Fibroblast of skin of back (primary cell): ENCODE measurements at regions not wholly inside any gene's neighbourhood (a gene's known extent, or its start where the extent isn't known, plus 50 kb on each side); places are given as distances from the start of the nearest gene placed in this dataset.

ENCODE experiments used
- DNase-seq: peaks from one replicate; pipeline ENCODE4 v3.0.0-alpha.2; 2013

DNA sequence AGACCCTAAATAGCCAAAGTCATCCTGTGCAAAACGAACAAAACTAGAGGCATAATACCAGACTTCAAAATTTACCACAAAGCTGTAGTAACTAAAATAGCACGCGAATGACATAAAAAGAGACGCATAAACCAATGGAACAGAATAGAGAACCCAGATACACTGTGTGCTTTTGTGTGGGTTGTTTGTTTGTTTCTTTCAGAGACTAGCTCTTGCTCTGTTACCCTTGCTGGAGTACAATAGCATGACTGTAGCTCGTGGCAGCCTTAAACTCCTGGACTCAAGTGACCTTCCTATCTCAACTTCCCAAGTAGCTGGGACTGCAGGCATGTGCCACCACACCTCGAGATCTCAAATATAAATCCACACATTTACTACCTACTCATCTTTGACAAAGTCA is 1314.6 kb upstream of the GBE1 start:
- no peak for DNase-seq

- no peak for DNase-seq
Observed at GRCh38 chr3:83074485-83074884, 1313.0 kb upstream of the GBE1 start.

DNA sequence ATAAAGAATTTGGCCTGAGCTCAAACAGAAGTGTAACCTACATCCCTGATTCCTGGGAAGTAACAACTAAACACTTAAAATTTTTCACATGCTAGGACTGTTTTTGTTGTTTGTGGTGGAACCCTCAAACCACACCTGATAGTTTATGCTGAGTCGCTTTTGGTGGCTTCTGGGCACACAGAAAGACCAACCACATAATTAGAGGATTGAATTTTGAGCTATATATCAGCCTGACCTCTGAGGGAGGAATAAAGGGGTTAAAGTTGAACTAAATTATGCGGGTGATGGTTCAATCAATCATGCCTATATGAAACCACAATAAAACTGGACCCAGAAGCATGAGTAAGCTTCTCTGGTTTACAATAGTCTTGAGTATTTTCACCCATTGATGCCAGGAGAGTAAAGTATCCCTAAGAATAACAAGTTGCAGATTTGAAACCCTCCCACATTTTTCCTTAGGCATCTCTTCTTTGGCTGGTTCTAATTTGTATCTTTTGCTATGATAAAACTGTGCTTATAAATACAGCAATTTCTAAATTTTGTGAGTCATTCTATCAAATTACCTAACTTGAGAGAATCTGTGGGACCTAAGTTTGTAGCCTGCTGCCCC is 1304.5 kb upstream of the GBE1 start:
- DNase-seq = peak; percentile 56

GRCh38 chr3:83063446-83063845 is 1302.0 kb upstream of the GBE1 start:
- DNase-seq = peak; percentile 87

DNA sequence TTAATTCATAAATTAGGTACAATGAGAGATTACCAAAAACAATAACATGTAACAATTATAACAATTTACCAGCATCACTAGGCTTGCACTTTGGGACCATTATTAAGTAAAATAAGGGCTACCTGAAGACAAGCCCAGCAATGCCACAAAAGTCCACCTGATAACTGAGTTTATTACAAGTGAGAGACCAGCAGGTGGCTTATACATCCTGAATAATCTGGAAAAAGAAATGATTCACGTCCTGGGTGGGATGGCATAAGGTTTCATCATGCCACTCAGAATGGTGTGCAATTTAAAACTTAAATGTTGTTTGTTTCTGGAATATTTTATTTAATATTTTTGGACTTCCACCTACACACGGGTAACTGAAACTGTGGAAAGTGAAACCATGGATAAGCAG is 1287.1 kb upstream of the GBE1 start:
- DNase-seq = no peak

DNA sequence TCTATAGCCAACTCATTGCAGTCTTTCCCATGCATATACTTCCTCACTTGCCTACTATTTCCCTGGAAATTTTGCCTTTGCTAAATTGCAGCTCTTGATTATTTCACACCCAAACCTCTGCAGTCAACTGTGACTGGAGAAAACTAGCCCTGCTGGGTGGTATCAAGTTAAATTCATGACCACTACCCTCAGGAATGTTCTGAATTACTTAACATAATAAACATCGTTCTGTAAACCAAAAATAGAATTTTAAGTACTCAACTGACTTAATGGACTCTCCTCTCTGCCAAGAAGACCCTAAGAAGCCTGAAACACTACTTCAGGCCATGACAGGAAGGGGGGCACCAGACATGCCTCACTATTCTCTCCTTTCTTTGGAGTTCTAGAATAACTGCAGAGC is 1278.0 kb upstream of the GBE1 start:
- DNase-seq = peak; percentile 73

- no peak for DNase-seq
Observed at GRCh38 chr3:83035704-83036010, 1274.2 kb upstream of the GBE1 start.

GRCh38 chr3:83034806-83035703 is 1273.6 kb upstream of the GBE1 start:
- no peak for DNase-seq

GRCh38 chr3:83033133-83033532 is 1271.7 kb upstream of the GBE1 start:
- DNase-seq = peak; percentile 41

GRCh38 chr3:83023086-83023485 is 1261.6 kb upstream of the GBE1 start:
- no peak for DNase-seq

DNA sequence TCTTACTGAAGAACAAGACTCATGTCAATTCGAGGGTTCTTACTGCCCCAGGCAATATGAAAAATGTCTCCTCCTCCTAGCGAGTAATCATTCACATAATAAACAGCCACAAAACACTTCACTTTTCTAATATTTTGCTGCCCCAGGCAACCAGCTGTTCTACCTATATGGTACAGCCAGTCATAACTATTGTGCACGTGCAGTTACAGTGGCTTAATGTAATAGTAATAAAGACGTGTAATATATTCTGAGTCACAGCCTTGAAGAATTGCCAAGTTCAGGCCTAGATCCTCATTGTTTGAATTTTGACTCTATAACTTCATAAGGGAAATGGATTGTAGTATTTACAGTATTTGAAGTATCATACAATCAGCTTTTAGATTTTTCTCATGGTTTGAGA is 1250.0 kb upstream of the GBE1 start:
- peak; percentile 56 for DNase-seq

DNA sequence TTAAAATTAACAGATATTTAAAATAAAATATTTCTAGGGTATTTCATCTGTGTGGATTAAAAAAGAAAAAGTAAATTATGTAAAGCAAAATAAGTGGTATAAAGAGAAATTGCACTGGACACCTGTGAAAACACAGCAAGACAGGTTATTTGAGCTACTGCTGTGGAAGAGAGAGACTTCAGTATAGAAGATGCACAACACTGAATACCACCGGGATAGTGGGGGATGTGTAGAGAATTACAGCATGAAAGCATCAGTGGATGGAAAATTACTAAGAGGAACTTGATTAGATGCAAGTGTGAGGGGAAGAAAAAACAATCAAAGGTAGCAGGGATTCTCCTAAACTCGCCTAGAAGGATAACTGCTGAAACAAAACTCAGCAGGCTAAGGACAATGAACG is 1242.5 kb upstream of the GBE1 start:
- DNase-seq = no peak

GRCh38 chr3:83002869-83003445 is 1241.5 kb upstream of the GBE1 start:
- no peak for DNase-seq

- DNase-seq = no peak
Observed at GRCh38 chr3:82999777-83000176, 1238.3 kb upstream of the GBE1 start.

DNA sequence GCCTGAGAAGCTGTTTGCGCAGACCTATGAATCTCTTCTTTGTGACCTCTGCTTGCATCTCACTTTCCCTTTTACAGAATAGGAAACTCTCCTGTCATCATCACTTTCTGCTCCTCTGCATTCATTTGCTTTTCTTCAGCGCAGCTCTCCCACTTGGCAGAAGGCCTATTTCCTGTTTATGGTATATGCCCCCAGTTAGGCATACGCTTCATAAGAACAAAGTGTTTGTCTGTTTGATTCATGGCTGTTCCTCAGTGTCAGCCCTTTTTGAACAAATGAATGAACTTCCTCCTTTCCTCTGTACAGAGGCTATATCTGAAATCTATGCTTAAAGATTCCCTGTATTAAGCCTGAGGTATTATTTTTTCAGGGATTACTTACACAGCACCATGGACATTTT is 1216.9 kb upstream of the GBE1 start:
- DNase-seq = no peak

DNA sequence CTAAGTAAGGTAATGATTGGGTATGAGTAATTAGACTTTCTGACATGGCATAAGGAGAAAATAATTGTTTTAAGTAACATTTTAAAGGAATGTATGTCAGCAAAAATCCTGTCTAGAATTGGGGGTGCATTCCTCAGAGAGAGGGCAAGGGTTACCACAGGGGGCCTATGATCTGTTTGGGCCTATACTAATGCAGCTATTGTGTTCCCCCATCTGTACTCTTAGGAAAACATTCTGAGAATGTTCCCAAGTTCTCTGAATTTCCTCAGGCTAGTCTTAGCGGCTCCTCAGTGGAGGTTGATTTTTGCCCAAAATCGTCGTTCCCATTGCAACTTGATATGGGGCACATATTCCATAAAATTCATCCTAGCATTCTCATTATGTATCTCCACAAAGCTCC is 1216.4 kb upstream of the GBE1 start:
- no peak for DNase-seq

DNA sequence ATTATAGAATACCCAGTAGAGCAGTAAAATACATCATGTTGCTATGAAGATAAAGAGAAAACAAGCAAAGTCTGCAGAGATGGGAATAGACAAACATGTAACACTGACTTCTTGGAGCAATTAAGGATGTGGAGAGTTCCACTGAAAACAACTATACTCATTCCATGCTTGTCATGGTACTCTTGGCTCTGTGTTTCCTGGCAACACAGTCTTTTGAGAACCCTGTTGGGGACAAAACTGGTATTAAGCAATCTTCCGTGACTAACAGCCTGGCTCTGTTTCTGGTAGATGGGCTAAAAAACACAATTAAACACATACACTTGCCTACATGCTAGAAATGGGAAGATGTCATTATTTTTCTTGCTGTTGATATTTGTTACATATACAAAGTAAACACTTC is 1212.3 kb upstream of the GBE1 start:
- peak; percentile 16 for DNase-seq

DNA sequence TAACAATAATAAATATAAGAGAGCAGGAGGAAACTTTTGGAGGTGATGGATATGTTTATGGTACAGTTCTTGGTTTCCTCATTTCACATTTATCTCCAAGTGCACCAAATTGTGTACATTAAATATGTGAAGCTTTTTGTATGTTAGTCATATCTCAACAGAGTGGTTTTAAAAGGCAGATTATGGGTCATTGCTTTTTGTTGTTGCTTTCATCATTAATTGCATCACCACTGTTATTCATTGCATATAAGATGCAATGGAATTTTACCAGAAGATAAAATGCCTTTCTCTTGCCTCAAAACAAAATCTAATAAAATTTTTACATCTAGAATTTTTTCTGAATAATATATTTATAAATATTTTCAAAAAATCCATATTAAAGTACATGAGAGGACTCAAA is 1198.9 kb upstream of the GBE1 start:
- no peak for DNase-seq

- no peak for DNase-seq
Observed at GRCh38 chr3:82957696-82958095, 1196.3 kb upstream of the GBE1 start.

DNA sequence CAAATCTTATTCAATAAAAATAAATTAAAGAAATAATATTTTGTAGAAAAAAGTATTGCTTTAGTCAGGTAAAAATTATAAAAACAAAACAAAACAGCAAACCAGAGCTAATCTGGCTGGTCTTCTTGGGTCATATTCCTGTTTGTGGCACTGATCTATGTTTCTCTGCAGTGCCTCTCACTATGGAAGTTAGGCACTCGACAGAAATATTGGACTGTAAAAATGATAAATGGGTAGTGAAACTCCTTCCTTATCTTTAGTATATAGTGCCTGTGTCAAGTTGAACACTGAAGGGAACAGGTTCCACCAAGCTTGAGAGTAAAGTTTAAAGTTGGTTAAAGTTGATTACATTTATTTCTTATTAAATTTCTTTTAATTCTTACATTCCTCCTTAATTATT is 1195.6 kb upstream of the GBE1 start:
- DNase-seq = no peak

- DNase-seq = no peak
Observed at GRCh38 chr3:82954486-82954885, 1193.0 kb upstream of the GBE1 start.

DNA sequence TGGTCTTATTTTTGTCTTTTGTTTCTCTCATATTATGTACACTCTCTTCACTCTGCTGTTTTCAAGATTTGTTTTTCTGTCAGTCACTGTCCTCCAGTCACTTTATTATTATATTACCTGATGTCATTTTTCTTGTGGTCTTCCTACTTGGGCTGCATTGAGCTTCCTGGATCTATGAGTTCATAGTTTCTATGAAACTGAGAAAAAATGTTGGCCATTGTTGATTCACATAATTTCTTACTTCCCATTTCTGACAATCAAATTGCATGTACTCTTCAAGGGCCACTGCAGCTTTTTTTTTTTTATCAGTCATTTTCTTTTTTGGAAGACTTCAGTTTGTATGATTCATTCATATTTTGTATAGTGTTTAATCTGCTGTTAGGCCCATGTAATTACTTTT is 1180.6 kb upstream of the GBE1 start:
- DNase-seq = no peak

GRCh38 chr3:82940124-82940523 is 1178.7 kb upstream of the GBE1 start:
- no peak for DNase-seq

DNA sequence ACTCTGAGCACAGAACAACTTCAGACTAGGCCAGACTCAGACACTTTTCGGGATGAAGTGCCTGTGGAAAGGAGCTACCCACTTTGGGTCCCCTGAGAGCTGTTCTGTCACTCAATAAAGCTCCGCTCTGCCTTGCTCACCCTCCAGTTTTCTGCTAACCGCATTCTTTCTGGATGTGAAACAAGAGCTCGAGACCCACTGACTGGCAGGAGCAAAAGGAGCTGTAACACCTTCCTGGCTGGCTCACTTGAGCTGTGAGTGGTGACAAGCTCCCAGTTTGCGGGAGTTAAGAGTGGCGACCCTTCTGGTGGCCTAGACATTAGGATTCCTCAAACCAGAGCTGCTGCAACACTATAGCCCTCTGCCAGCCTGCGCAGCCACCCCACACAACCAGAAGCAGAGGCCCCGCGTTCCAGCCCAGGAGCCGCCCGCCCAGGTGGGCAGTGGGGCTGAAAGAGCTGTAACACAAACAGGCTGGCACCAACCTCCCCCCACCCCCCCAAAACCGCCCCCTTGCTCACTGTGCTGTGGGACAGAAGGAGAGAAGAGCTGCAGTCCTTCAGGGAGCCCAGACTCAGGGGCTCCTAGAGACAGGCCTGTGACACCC is 1178.1 kb upstream of the GBE1 start:
- no peak for DNase-seq
